Uterus (tissue), 2 donors: ENCODE measurements at regions not wholly inside any gene's neighbourhood (a gene's known extent, or its start where the extent isn't known, plus 50 kb on each side); places are given as distances from the start of the nearest gene placed in this dataset.

Experiments
- CTCF ChIP-seq, 4 experiments: fragments of 200-600 bp in 2 of 4; fragments of 450-650 bp in 2 of 4; sonication (generic) in 2 of 4; IDR thresholded peaks; one replicate each; pipeline ENCODE4 v1.5.1; 2016 to 2019; ENCODE audit warnings: antibody characterized with exemption in 4 of 4, mild to moderate bottlenecking in 2 of 4, moderate library complexity in 1 of 4
- POLR2A ChIP-seq, 2 donors: fragments of 450-650 bp; IDR thresholded peaks; one replicate each; pipeline ENCODE4 v1.6.1; 2016; ENCODE audit warnings: antibody characterized with exemption in 2 of 2, mild to moderate bottlenecking in 1 of 2, moderate library complexity in 1 of 2

GRCh38 chr3:66162766-66163165 is 58.0 kb upstream of the SLC25A26 start:
- TF ChIP-seq CTCF (IDR thresholded peaks at IDR 0.05) (no peak), POLR2A (IDR thresholded peaks at IDR 0.05) (no peak)
